ENCODE measurements at regions not wholly inside any gene's neighbourhood (a gene's known extent, or its start where the extent isn't known, plus 50 kb on each side); places are given as distances from the start of the nearest gene placed in this dataset.
"Not testable (repeated sequence)": the region's sequence is repeated elsewhere in the genome, so short reads cannot be mapped to it uniquely, and the experiment has no call there.

DNA sequence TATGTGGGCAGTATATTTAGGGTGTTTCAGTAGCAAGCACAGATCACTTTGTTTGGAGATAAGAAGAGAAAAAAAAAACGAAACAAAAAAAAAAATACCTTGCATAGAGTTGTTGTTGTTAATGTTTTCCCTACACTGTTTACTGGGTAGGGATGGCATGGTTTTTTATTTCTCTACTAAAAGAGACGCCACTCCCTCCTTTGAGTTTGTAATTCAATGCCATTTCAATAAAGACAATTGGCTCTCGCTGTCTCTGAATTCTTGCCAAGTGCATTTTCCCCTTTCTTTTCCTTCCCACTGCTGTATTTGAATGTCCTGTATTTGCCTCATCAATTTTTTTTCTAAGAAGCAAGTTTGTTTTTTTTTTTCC, 213.9 kb upstream of the UBASH3B start:
- no peak for DNase-seq

DNA sequence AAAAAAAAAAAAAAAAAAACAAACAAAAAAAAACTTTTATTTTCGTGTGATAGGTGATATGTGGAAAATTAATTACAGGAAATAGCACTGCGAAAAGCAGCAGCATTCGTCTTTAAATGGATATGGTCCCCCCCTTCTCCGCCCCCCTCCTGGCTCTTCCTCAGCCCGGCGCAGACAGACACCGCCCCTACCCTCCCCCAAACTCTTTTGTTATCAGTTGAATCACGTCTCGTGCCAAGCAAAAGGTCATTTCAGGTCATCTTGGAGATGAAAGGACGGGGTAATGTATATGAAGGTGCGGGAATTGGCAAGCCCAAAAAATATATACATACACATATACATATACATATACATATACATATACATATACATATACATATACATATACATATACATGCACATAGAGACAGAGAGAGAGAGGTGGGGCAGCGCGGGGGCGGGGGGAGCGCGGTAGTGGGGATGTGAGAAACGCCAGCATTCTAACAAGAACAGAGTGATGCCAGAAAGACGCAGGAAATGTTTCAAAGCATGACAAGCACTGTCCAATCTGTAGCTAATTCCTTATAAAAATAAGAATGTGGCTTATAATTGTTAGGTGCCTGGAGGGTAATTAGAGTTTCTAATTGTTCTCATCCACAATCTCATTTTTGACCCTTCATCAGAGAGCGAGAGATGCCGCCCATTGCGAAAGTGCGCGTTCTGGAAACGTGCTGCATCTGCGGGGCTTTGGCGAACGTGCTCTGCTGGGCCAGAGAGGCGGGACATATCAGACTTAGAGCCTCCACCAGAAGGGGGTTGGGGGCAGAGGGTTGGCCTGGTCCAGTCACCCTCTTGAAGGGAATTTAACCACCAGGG, 214.5 kb upstream of the UBASH3B start:
- DNase-seq, result no peak

- no peak for DNase-seq
These were observed 215.4 kb upstream of the UBASH3B start for GRCh38 chr11:122439866-122440810.

DNA sequence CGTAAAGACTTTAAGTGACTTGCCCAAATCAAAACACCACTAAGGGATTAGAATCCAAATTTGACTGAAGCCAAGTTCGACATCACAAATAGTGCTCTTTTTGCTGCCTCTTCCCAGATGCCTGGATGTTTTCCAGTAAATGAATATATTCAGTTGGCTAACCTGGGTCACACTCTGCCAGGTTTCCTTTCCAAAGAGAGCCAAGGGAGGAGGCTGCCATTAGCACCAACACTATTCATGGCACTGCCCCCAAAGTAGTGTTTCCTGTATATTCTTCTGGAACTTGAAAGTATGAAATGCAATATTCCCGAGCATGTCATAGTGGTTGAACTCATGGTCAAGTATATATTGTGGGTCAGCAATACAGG, 219.3 kb upstream of the UBASH3B start:
- no peak for DNase-seq

DNA sequence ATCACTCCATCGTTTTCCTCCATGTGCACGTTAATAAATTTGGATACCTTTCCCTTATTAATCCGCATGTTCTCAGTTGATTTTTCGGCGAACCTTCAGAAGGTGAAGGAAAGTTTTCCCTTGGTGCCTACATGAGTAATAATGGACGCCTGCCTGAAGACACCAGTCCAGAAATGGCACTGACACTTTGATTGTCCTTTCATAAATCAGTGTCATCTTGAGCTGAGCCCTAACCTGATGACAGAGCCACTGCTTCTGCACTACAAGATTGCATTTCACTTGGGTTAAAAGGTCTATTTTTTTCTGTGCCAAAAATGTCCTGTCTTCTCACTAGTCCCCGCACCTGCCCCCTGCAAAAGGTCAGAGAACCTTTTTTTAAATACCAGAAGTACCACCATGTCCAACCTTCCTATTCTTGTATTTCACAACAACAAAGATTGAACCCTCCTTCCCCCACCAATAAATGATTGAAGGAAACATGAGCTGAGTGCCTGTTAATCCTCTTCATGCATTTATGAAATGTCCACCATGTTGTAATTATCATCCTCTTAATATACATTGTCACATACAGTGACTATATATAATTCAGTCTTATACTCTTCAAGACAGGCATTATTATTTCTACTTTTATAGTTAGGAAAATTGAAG, 219.9 kb upstream of the UBASH3B start:
- no peak for DNase-seq

GRCh38 chr11:122434786-122435185, 220.7 kb upstream of the UBASH3B start:
- DNase-seq, result no peak

- no peak for DNase-seq
These were observed 225.0 kb upstream of the UBASH3B start for GRCh38 chr11:122430490-122430889.

DNA sequence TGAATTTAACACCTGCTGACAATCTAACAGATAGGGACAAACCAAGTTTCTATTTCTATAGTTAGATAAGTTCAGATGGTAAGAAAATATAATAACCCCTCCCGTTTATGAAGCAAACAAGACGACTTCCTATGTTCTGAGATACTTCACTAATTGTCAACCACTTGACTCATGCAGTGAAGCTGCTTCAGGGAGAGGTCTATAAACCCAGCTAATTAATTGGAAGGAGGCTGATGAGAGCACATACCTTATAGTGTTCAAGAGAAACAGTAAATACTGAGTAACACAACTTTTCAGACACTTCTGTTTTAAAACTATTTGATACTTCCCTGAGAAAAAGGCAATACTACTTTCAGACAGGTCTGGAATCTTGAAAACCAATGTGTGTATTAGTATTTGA, 229.4 kb upstream of the UBASH3B start:
- DNase-seq, result no peak

DNA sequence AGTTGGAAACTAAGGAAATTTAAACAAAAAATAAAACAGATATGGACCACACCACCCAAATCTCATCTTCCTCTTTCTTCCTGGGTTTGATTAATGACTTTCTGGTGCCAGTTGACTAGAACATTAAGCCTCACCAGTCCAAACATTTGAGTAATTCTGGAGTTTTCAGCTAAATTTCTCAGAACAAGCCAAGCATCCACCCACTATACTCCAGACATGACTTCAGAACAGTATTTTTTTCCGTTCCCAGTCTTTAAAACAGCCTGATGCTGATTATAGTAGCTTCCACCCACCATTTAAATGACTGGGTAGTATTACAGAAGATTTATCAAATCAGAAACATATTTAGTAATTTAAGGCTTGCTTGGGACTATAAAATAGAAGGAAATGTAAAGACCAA, 230.9 kb upstream of the UBASH3B start:
- no peak for DNase-seq

DNA sequence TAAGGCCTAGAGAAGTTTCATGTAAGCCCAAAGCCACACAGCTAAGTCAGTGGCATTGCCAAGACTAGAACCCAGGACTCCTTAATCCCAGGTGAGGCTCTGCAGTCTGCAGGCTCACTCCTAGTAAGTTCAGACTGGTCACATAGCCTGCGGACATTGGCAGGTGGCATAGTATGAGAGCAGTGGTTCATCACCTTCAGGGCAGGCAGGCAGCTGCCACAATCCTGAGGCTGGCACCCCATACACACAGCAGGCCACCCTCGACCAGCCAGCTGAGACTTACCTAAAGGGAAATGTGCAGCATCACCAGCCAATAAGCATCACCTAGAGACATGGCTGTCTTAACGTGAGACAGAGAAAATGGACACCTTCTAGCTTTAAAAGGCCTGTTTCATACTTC, 231.6 kb upstream of the UBASH3B start:
- no peak for DNase-seq

DNA sequence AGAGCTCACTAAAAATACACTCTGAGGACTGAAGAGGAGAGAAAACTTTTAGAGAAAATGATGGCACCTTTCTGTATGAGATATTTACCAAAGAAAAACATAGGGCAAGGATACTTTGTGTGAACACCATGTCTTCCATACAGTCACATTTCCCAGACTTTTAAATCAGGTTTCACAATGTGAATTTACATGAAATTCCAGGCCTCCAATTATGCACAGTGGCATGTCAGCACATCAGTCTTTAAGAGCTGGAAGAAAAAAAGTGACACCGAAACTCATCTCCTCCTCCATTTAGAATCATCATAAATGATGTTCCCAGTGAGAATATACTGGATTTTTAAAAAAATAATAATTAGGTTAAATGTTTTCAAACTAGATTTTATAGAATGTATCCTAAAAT, 232.2 kb upstream of the UBASH3B start:
- no peak for DNase-seq

DNA sequence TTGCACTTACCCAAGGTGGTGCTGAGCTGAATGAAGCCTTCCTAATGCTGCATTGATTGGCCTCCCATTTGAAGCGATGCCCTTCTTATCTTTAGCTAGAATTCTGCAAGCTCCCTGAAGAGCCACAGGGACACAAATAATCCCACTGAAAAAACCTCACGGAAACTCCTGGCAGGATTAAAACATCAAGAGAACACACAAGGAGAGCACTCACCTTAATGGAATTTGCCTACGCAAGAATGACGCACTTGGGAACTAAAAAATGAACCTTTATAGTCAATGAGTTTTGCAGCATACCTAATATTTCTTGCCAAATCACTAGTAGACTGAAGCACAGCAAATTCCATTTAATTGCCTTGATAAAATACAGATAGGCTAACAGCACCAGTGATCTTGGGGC, 232.8 kb upstream of the UBASH3B start:
- no peak for DNase-seq

DNA sequence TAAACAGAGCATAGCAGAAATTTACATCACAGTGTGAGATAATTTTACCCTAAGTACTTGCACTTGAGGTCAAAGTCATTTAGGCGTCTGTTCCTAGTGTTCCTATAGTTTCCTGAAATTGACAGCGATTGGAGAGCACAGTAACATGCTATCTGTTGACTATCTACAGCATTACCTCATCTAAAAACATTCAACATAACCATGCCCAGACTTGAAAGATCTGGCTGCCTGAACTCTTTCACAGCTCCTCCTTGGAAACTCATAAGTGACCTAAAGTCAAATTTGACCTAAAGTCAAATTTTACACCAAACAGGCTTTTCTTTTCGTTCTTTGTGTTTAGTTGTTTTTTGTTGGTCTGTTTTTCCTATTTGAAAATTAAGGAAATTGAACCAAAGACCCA, 233.8 kb upstream of the UBASH3B start:
- no peak for DNase-seq

DNA sequence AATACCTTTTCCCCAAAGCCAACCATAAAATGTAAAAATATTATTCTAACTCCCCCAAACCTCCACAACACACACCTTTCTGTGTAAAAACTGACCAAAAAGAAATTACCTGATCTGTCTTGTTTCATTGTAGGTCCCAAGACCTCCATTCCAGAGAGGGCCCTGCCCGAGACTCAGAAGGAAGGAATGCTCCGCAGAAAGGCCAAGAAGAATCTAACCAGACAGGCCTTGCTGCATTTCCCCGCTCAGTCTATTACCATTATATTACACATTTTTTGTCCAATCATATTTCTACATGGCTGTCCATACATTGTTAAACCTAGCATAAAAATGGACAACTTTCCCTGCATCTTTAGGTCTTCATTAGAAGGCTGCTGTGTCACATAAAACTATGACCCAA, 237.5 kb upstream of the UBASH3B start:
- DNase-seq, result no peak

GRCh38 chr11:122414406-122415018, 241.0 kb upstream of the UBASH3B start:
- DNase-seq, result no peak

DNA sequence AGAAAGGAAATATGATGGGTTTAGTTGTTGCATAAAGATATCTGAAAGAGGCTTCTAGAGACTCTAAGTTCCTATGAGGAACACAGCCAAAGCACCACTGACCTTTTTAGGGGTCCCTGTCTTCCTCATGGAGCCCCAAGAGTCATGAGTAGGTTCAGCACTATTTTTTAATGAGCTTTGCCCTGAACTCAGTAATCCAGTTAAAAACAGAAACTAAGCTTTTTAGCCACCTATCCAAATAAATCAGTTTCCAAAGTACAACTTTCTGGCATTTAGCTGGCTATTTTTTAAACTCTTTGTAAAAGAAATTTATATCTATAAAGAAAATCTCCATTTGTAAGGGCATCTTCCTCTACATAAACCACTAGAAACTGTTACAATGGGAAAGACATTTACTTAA, 241.8 kb upstream of the UBASH3B start:
- no peak for DNase-seq

DNA sequence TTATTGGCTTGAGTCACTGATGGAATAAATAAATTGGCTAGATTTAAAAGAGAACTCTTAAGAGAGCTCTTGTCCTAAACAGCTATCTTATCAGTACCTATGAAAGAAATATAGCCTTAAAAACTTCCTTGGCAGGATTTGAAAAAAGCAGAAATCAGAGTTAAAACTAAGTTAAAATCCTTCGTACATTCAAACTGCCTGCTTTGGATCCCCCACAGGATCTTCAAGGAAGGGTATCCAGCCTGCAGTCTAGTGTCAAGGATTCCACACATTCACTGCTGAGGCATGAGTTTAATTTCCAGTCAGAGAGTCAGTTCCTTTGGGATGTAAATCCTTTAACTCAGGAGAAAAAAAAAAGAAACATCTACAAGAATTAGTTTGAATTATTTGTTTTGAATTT, 242.9 kb upstream of the UBASH3B start:
- DNase-seq, result no peak

GRCh38 chr11:122406466-122406865, 249.1 kb upstream of the UBASH3B start:
- DNase-seq, result no peak

DNA sequence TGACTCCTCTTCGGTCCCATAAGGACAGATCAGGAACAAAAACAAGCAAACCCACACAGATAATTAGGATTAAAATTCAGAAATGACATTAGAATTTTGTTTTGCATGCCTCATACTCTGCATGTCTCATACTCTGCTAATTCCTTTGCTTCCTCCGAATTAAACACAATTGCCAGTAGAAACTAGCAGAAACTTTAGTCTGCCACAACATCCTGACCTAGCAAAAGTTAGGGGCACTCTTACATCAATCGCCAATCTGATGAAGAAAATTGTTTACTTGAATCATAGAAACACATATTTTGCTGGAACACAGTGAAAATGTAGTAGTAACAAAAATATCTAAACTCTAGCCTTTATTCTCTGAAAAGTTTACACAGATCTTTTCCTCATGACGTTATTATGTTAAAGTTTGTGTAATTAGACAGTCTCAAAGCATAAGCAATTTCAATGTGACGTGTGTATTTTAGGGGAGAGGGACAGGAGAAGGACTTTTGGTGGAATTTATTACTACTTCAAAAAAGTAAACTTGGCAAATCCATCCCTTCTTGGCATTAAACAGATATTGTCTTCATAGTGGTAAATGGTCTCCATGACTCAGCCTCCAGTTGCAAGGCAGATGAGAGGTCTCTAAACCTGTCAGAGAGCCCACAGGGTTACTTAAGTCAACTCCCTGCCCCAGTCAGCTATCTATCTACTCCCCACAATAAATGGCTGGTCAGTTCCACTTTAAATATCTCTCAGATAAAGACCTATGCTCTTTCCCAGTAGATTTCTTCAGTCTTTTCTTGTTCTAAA, 249.8 kb upstream of the UBASH3B start:
- DNase-seq, result no peak

- no peak for DNase-seq
These were observed 251.0 kb upstream of the UBASH3B start for GRCh38 chr11:122404571-122404970.

- not testable (repeated sequence) for DNase-seq
These were observed 253.9 kb upstream of the UBASH3B start for GRCh38 chr11:122401581-122401980.

DNA sequence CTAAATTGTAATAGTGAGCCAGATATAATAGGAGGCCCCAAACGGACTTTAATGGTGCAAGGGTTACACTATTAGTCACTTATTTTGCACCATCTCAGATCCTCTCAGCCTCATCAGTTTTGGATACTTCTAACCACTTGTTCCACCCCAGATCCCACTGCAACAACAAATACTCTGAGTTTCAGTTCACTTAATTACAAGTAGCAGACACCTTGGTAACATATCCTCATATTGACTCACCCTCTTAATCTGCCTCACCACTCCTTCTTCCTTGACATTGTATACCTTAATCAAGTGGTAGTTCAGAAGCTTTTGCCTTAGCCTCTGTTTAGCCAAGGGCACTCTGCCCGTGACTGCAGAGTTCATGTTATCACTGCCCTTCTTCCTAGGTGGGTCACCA, 256.1 kb upstream of the UBASH3B start:
- no peak for DNase-seq

Measured in NCI-H1048 (cell line).